ENCODE measurements at regions not wholly inside any gene's neighbourhood (a gene's known extent, or its start where the extent isn't known, plus 50 kb on each side); places are given as distances from the start of the nearest gene placed in this dataset.

GRCh38 chr10:29740981-29741545 is 106.3 kb upstream of the SVIL start:
- TF ChIP-seq CTCF (IDR thresholded peaks at IDR 0.05) = no peak
- no peak overlapping the region for H3K4me3 Mint-ChIP-seq
- H3K4me1 Mint-ChIP-seq = peaks cover 7% of the 10 kb centered on the region
- H3K36me3 Mint-ChIP-seq (ENCODE audit: low read depth) = no peaks in the 10 kb centered on the region
- peaks cover 18% of the 10 kb centered on the region for H3K27me3 Mint-ChIP-seq
- POLR2A ChIA-PET = no interaction called here
- DNase-seq (no peak), ATAC-seq (ENCODE audit: low read depth) (no peak)
- intact Hi-C loops (cut with micrococcal nuclease) = no loop called here
- H3K9me3 Mint-ChIP-seq = no peaks in the 10 kb centered on the region
- no peak overlapping the region for H3K27ac Mint-ChIP-seq
- CTCF ChIA-PET = no interaction called here

GRCh38 chr10:29738341-29738740 is 103.6 kb upstream of the SVIL start:
- Mint-ChIP-seq H3K27ac (no peak overlapping the region), H3K36me3 (ENCODE audit: low read depth) (no peaks in the 10 kb centered on the region), H3K4me1 (peaks cover 14% of the 10 kb centered on the region), H3K9me3 (no peaks in the 10 kb centered on the region), H3K27me3 (peaks cover 32% of the 10 kb centered on the region), H3K4me3 (no peak overlapping the region)
- CTCF ChIA-PET = no interaction called here
- TF ChIP-seq CTCF (IDR thresholded peaks at IDR 0.05) = no peak
- ATAC-seq (ENCODE audit: low read depth) (no peak), DNase-seq (no peak)
- intact Hi-C loops (cut with micrococcal nuclease) = no loop called here
- POLR2A ChIA-PET = no interaction called here

GRCh38 chr10:29737074-29737593 is 102.4 kb upstream of the SVIL start:
- POLR2A ChIA-PET = no interaction called here
- CTCF ChIA-PET = no interaction called here
- ATAC-seq (ENCODE audit: low read depth) = no peak
- peaks cover 37% of the 10 kb centered on the region for H3K27me3 Mint-ChIP-seq
- intact Hi-C loops (cut with micrococcal nuclease) = no loop called here
- no peaks in the 10 kb centered on the region for H3K36me3 Mint-ChIP-seq (ENCODE audit: low read depth)
- H3K27ac Mint-ChIP-seq = no peak overlapping the region
- no peaks in the 10 kb centered on the region for H3K9me3 Mint-ChIP-seq
- TF ChIP-seq CTCF (IDR thresholded peaks at IDR 0.05) = no peak
- peaks cover 14% of the 10 kb centered on the region for H3K4me1 Mint-ChIP-seq
- no peak overlapping the region for H3K4me3 Mint-ChIP-seq
- DNase-seq = no peak

- H3K36me3 Mint-ChIP-seq (ENCODE audit: low read depth) = no peaks in the 10 kb centered on the region
- no peaks in the 10 kb centered on the region for H3K9me3 Mint-ChIP-seq
- no peak overlapping the region for H3K4me3 Mint-ChIP-seq
- H3K27me3 Mint-ChIP-seq = peaks cover 37% of the 10 kb centered on the region
- POLR2A ChIA-PET = no interaction called here
- no peak for ATAC-seq (ENCODE audit: low read depth)
- no peak overlapping the region for H3K27ac Mint-ChIP-seq
- TF ChIP-seq CTCF (IDR thresholded peaks at IDR 0.05) = no peak
- H3K4me1 Mint-ChIP-seq = peaks cover 14% of the 10 kb centered on the region
- intact Hi-C loops (cut with micrococcal nuclease) = no loop called here
- CTCF ChIA-PET = no interaction called here
- DNase-seq = no peak
These were observed 101.7 kb upstream of the SVIL start for GRCh38 chr10:29736366-29737073.

GRCh38 chr10:29735628-29736365 is 101.0 kb upstream of the SVIL start:
- intact Hi-C loops (cut with micrococcal nuclease) = no loop called here
- H3K4me3 Mint-ChIP-seq = peak overlapping the region; percentile 56
- H3K27me3 Mint-ChIP-seq = peaks cover 37% of the 10 kb centered on the region
- DNase-seq (peak; percentile 41), ATAC-seq (ENCODE audit: low read depth) (peak; percentile 74)
- H3K27ac Mint-ChIP-seq = no peak overlapping the region
- POLR2A ChIA-PET = no interaction called here
- no peak for TF ChIP-seq CTCF (IDR thresholded peaks at IDR 0.05)
- H3K9me3 Mint-ChIP-seq = no peaks in the 10 kb centered on the region
- CTCF ChIA-PET = no interaction called here
- no peaks in the 10 kb centered on the region for H3K36me3 Mint-ChIP-seq (ENCODE audit: low read depth)
- peaks cover 14% of the 10 kb centered on the region for H3K4me1 Mint-ChIP-seq
